Neural cell (in vitro differentiated cells): ENCODE measurements at regions not wholly inside any gene's neighbourhood (a gene's known extent, or its start where the extent isn't known, plus 50 kb on each side); places are given as distances from the start of the nearest gene placed in this dataset.

ENCODE experiments used
- H2AFZ ChIP-seq: fragments of 200-600, 300-800 bp; sonication (generic), shearing (Covaris generic); 2 replicates; pipeline ENCODE4 v1.6.0; 2014; ENCODE audit warnings: low read depth, mild to moderate bottlenecking, antibody characterized with exemption, low read length, moderate library complexity
- H3F3A ChIP-seq: fragments of 200-600 bp; shearing (Covaris generic); 2 replicates; pipeline ENCODE4 v1.6.1; 2016; ENCODE audit warnings: mild to moderate bottlenecking, moderate library complexity, mixed read lengths, antibody characterized with exemption, low read length; ENCODE audit not compliant: insufficient read depth, poor library complexity, severe bottlenecking
- H3K27ac ChIP-seq: fragments of 200-600, 300-800 bp; sonication (generic), shearing (Covaris generic); 2 replicates; pipeline ENCODE4 v1.5.1; 2014; ENCODE audit warnings: mild to moderate bottlenecking, low read length, moderate library complexity
- H3K27me3 ChIP-seq: fragments of 300-800, 200-600 bp; sonication (generic), shearing (Covaris generic); 2 replicates; pipeline ENCODE4 v1.6.0; 2014; ENCODE audit warnings: mild to moderate bottlenecking, low read depth, low read length, moderate library complexity; ENCODE audit not compliant: insufficient read depth
- H3K36me3 ChIP-seq: fragments of 300-800, 200-600 bp; sonication (generic), shearing (Covaris generic); 2 replicates; pipeline ENCODE4 v1.5.1; 2014; ENCODE audit warnings: mild to moderate bottlenecking, antibody characterized with exemption, low read length, moderate library complexity; ENCODE audit not compliant: insufficient read depth
- H3K4me2 ChIP-seq: fragments of 300-800, 200-600 bp; sonication (generic), shearing (Covaris generic); 2 replicates; pipeline ENCODE4 v1.6.0; 2014; ENCODE audit warnings: mild to moderate bottlenecking, low read length
- H3K4me3 ChIP-seq: fragments of 300-800, 200-600 bp; sonication (generic), shearing (Covaris generic); 2 replicates; pipeline ENCODE4 v1.5.1; 2014; ENCODE audit warnings: mild to moderate bottlenecking, low read length, moderate library complexity
- H3K79me2 ChIP-seq: fragments of 200-600 bp; shearing (Covaris generic); replicated peaks from 2 replicates; pipeline ENCODE4 v1.6.0; 2014; ENCODE audit warnings: mild to moderate bottlenecking, low read length, moderate library complexity; ENCODE audit not compliant: insufficient read depth
- H3K9ac ChIP-seq: fragments of 300-800, 200-600 bp; sonication (generic), shearing (Covaris generic); 2 replicates; pipeline ENCODE4 v1.6.1; 2016; ENCODE audit warnings: mild to moderate bottlenecking, low read length, mixed read lengths
- H3K9me2 ChIP-seq: fragments of 200-600 bp; shearing (Covaris generic); 2 replicates; pipeline ENCODE4 v1.6.1; 2016; ENCODE audit warnings: mild to moderate bottlenecking, low read length, mixed read lengths; ENCODE audit not compliant: insufficient read depth
- H3K9me3 ChIP-seq: fragments of 200-600, 300-800 bp; sonication (generic), shearing (Covaris generic); 2 replicates; pipeline ENCODE4 v1.6.1; 2016; ENCODE audit warnings: mild to moderate bottlenecking, mixed run types, low read length, moderate library complexity, mixed read lengths
- H4K20me1 ChIP-seq: fragments of 200-600 bp; shearing (Covaris generic); 2 replicates; pipeline ENCODE4 v1.6.1; 2016; ENCODE audit warnings: mild to moderate bottlenecking, mixed run types; ENCODE audit not compliant: insufficient read depth
- CTCF ChIP-seq: fragments of 450-650 bp; IDR thresholded peaks from 2 replicates; pipeline ENCODE4 v1.5.1; 2014; ENCODE audit warnings: antibody characterized with exemption, mild to moderate bottlenecking, moderate library complexity; ENCODE audit not compliant: poor library complexity, severe bottlenecking
- EP300 ChIP-seq: fragments of 450-650 bp; conservative IDR thresholded peaks from 2 replicates; pipeline ENCODE4 v1.6.1; 2014; ENCODE audit warnings: antibody characterized with exemption, mild to moderate bottlenecking, moderate library complexity; ENCODE audit not compliant: poor library complexity, severe bottlenecking
- EZH2 ChIP-seq: fragments of 200-600, 300-800 bp; shearing (Covaris generic), sonication (generic); IDR thresholded peaks from 2 replicates; pipeline ENCODE4 v1.6.1; 2014; ENCODE audit warnings: antibody characterized with exemption, low read length, borderline replicate concordance, mild to moderate bottlenecking; ENCODE audit not compliant: insufficient read depth, poor library complexity, severe bottlenecking
- MXI1 ChIP-seq: fragments of 450-650 bp; conservative IDR thresholded peaks from 2 replicates; pipeline ENCODE4 v1.6.1; 2014; ENCODE audit warnings: antibody characterized with exemption, mild to moderate bottlenecking; ENCODE audit not compliant: poor library complexity, severe bottlenecking
- POLR2AphosphoS5 ChIP-seq: IDR thresholded peaks from 2 replicates; pipeline ENCODE4 v1.6.1; 2012
- RAD21 ChIP-seq: fragments of 450-650 bp; conservative IDR thresholded peaks from 2 replicates; pipeline ENCODE4 v1.6.1; 2014; ENCODE audit warnings: antibody characterized with exemption, mild to moderate bottlenecking, moderate library complexity
- SMC3 ChIP-seq: fragments of 450-650 bp; conservative IDR thresholded peaks from 2 replicates; pipeline ENCODE4 v1.6.1; 2014; ENCODE audit warnings: antibody characterized with exemption, mild to moderate bottlenecking, moderate library complexity; ENCODE audit not compliant: poor library complexity
- TF ChIP-seq, protein P1 (sequence below): IDR thresholded peaks from 2 replicates; pipeline ENCODE4 v1.6.1; 2012; ENCODE audit warnings: borderline replicate concordance

- TF ChIP-seq SMC3 (peak; percentile 61), EP300 (no peak), RAD21 (peak; percentile 57), CTCF (peak; percentile 68)
- Histone ChIP-seq H3K9ac (no peak overlapping the region), H3K27me3 (no peaks in the 10 kb centered on the region), H4K20me1 (no peaks in the 10 kb centered on the region), H3K9me2 (no peaks in the 10 kb centered on the region), H3K4me3 (no peak overlapping the region), H3K79me2 (no peaks in the 10 kb centered on the region), H3K27ac (no peak overlapping the region), H3K36me3 (no peaks in the 10 kb centered on the region), H3K4me2 (no peak overlapping the region), H2AFZ (no peak overlapping the region), H3F3A (no peaks in the 10 kb centered on the region), H3K9me3 (no peaks in the 10 kb centered on the region)
These were observed 111.9 kb upstream of the GGTLC1 start for GRCh38 chr20:24100370-24101011.

DNA sequence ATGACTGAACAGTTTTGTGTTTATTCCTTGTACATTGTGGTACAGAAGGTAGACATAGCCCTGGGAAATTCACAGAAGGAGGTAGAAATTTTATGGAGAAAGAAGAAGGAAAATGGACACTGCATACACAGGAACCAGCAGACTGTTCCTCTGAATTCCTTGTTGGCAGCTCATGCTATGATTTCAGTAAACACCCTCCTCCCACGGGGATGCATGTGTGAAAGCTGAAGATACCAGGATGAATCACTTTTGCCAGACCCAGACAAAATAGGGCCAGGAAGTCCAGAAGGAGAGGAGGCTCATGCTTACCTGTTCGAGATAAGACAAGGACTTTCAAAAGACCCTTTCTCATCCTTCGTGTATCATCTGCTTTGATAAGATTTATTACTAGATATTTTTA, 110.3 kb upstream of the GGTLC1 start:
- Histone ChIP-seq H3K36me3 (no peaks in the 10 kb centered on the region), H3K4me3 (no peak overlapping the region), H3F3A (no peaks in the 10 kb centered on the region), H3K27me3 (no peaks in the 10 kb centered on the region), H3K9ac (no peak overlapping the region), H3K4me2 (no peak overlapping the region), H3K9me3 (no peaks in the 10 kb centered on the region), H2AFZ (no peak overlapping the region), H3K9me2 (no peaks in the 10 kb centered on the region), H4K20me1 (no peaks in the 10 kb centered on the region), H3K27ac (no peak overlapping the region), H3K79me2 (no peaks in the 10 kb centered on the region)
- no peak for TF ChIP-seq EZH2
- no peak for TF ChIP-seq SMC3
- no peak for TF ChIP-seq RAD21
- TF ChIP-seq, protein P1, sequence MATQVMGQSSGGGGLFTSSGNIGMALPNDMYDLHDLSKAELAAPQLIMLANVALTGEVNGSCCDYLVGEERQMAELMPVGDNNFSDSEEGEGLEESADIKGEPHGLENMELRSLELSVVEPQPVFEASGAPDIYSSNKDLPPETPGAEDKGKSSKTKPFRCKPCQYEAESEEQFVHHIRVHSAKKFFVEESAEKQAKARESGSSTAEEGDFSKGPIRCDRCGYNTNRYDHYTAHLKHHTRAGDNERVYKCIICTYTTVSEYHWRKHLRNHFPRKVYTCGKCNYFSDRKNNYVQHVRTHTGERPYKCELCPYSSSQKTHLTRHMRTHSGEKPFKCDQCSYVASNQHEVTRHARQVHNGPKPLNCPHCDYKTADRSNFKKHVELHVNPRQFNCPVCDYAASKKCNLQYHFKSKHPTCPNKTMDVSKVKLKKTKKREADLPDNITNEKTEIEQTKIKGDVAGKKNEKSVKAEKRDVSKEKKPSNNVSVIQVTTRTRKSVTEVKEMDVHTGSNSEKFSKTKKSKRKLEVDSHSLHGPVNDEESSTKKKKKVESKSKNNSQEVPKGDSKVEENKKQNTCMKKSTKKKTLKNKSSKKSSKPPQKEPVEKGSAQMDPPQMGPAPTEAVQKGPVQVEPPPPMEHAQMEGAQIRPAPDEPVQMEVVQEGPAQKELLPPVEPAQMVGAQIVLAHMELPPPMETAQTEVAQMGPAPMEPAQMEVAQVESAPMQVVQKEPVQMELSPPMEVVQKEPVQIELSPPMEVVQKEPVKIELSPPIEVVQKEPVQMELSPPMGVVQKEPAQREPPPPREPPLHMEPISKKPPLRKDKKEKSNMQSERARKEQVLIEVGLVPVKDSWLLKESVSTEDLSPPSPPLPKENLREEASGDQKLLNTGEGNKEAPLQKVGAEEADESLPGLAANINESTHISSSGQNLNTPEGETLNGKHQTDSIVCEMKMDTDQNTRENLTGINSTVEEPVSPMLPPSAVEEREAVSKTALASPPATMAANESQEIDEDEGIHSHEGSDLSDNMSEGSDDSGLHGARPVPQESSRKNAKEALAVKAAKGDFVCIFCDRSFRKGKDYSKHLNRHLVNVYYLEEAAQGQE: no peak
- no peak for TF ChIP-seq POLR2AphosphoS5
- TF ChIP-seq MXI1: no peak
